Neural cell (in vitro differentiated cells): ENCODE measurements at regions not wholly inside any gene's neighbourhood (a gene's known extent, or its start where the extent isn't known, plus 50 kb on each side); places are given as distances from the start of the nearest gene placed in this dataset.

Source experiments
- CTCF ChIP-seq: fragments of 450-650 bp; IDR thresholded peaks from 2 replicates; pipeline ENCODE4 v1.5.1; 2014; ENCODE audit warnings: antibody characterized with exemption, mild to moderate bottlenecking, moderate library complexity; ENCODE audit not compliant: poor library complexity, severe bottlenecking
- EP300 ChIP-seq: fragments of 450-650 bp; conservative IDR thresholded peaks from 2 replicates; pipeline ENCODE4 v1.6.1; 2014; ENCODE audit warnings: antibody characterized with exemption, mild to moderate bottlenecking, moderate library complexity; ENCODE audit not compliant: poor library complexity, severe bottlenecking
- POLR2AphosphoS5 ChIP-seq: IDR thresholded peaks from 2 replicates; pipeline ENCODE4 v1.6.1; 2012
- RAD21 ChIP-seq: fragments of 450-650 bp; conservative IDR thresholded peaks from 2 replicates; pipeline ENCODE4 v1.6.1; 2014; ENCODE audit warnings: antibody characterized with exemption, mild to moderate bottlenecking, moderate library complexity
- REST ChIP-seq: IDR thresholded peaks from 2 replicates; pipeline ENCODE4 v1.6.1; 2012; ENCODE audit warnings: borderline replicate concordance
- TAF1 ChIP-seq: IDR thresholded peaks from 2 replicates; pipeline ENCODE4 v1.6.1; 2012; ENCODE audit warnings: low read depth

- no peak for TF ChIP-seq POLR2AphosphoS5
- no peak for TF ChIP-seq CTCF
- no peak for TF ChIP-seq RAD21
- no peak for TF ChIP-seq EP300
- no peak for TF ChIP-seq REST
- no peak for TF ChIP-seq TAF1
Measured at GRCh38 chr16:86740906-86741799, 162.8 kb downstream of the FOXL1 start.
